Testis (tissue), 2 donors: ENCODE measurements at regions not wholly inside any gene's neighbourhood (a gene's known extent, or its start where the extent isn't known, plus 50 kb on each side); places are given as distances from the start of the nearest gene placed in this dataset.

Experiments used
- CTCF ChIP-seq, 3 experiments: fragments of 450-650 bp in 2 of 3; fragments of 200-600 bp in 1 of 3; sonication (generic) in 1 of 3; IDR thresholded peaks; one replicate each; pipeline ENCODE4 v1.5.1; 2016 to 2019; ENCODE audit warnings: antibody characterized with exemption in 3 of 3, mild to moderate bottlenecking in 2 of 3, moderate library complexity in 1 of 3
- POLR2A ChIP-seq: fragments of 450-650 bp; IDR thresholded peaks from one replicate; pipeline ENCODE4 v1.6.1; 2017; ENCODE audit warnings: antibody characterized with exemption, mild to moderate bottlenecking, moderate library complexity

DNA sequence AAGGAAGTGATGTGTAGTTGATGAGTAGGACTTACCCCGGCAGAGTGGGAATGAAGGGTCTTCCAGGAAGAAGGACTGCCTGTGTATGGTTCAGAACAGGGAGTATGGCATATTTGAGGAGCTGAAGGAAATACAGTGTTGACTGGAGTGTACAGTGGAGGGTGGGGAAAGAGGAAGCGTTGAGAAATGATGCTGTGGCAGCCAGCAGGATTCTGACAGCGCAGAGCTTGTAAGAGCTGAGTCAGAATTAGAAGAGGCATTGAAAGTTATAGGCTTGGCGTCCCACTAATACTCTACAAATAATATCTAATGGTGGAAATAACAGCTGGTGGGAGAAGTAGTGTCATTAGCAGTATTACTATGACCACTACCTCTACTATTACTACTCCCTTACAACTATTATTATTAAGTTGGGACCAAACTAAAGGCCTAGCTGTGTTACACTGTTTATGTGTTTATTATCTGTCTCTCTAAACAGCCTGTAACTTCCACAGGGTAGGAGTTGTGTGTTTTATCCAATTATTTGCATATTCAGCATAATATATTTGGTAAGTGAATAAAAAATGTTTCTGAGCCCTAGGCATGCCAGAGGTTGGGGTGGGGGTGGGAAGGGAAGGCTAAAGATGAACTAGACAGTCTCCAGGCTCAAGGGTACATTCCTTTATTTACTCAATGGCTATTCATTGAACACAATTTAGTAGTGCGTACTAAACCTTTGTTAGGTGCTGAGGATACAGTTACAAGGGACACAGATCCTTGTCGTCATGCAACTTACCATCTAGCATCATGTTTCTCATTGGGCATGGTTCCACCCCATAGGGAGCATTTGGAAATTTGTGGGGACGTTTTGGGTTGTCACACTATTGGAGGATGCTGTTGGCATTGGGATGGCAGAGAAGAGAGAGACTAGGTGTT, 428.8 kb upstream of the ONECUT1 start:
- no peak for TF ChIP-seq CTCF (IDR thresholded peaks at IDR 0.05)
- no peak for TF ChIP-seq POLR2A
